HG03442 (cell line): ENCODE measurements at regions not wholly inside any gene's neighbourhood (a gene's known extent, or its start where the extent isn't known, plus 50 kb on each side); places are given as distances from the start of the nearest gene placed in this dataset.

Experiments
- ATAC-seq: cut with Tn5 transposase; IDR thresholded peaks from one replicate; pipeline ENCODE4 v1.9.1; 2021; ENCODE audit warnings: mild to moderate bottlenecking, moderate library complexity; ENCODE audit not compliant: unreplicated experiment

- ATAC-seq = no peak
These were observed 635.6 kb downstream of the TRAM1L1 start for GRCh38 chr4:116449764-116450163.

GRCh38 chr4:116444117-116444516 is 641.3 kb downstream of the TRAM1L1 start:
- ATAC-seq = no peak

DNA sequence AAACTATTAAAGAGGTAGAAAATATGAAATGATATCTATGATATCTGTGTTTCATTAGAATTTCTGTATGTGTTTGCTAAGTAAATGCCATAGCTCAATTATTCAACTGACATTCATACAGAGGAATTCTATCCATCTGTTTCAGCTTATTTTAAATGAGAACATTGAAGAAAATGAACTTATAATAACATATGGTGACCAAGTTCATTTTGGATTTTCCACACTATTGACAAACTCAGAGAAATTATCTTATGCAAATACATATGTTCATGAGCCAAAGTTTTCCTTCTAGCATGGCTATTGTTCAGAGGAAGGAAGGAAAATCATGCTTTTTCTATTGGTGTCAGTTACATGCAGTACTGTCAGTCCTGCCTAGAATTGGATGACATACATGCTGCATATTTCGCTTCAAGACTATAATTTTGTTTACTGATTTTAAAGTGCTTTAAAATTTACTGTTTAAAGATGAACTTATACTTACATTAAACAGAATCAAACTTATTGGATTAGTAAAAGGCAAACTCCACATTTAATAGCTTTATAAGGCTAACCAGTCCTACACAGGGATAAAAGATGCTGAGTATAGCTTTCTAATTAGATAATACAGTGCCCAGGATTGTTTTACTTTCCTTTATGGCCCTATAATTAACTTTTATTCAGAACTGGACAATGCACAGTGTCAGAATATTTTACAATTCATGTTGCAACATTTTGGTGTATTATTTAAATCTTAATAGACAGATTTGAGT is 646.2 kb downstream of the TRAM1L1 start:
- ATAC-seq = no peak

DNA sequence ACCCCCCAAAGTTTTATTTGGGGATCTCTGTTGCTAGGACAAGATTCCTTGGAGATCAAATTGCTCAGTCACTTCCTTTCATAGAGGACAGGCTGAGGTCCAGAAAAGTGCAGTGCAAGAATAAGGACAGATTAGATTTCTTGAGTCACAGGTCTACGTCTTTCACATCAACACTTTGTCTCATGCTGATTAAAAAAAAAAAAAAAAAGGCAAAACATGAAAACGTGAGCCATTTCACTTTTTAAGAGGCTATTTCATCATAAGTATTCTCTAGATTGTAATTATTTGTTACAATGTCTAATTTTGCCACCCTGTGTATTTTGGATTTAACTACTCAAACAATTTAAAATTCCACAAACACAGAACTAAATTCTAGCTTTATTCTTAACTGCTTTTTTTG is 647.0 kb downstream of the TRAM1L1 start:
- ATAC-seq = no peak

DNA sequence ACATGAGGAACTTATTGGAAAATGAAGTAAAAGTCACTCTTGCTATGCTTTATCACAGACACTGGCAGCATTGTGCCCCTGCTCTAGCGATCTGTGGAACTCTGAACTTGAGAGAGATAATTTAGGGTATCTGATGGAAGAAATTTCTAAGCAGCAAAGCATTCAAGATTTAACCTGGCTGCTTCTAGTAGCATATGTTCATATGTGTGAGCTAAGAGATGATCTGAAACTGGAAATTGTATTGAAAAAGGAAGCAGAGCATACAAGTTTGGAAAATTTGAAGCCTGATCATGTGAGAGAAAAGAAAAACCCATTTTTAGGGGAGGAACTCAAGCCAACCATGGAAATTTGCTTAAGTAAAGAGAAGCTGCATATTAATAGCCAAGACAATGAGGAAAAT is 657.7 kb downstream of the TRAM1L1 start:
- no peak for ATAC-seq

DNA sequence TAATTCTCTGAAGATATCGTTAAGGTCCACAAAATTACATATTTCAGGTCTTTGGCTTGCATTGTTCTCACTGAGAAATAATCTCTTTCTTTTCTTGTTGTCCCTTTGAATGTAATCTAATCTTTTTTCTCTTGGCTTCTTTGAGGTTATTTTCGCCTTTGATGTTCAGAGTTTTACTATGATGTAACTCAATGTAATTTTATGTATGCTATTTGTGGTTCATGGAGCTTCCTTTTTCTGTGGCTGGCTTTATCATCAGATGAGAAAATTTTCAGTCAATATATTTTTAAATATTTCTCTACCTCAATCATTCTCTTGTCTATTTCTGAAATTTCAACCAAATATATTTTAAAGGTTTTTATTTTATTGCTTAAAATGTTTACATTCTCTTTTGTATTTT is 672.2 kb downstream of the TRAM1L1 start:
- no peak for ATAC-seq

- no peak for ATAC-seq
These were observed 684.1 kb downstream of the TRAM1L1 start for GRCh38 chr4:116401293-116401692.

GRCh38 chr4:116400480-116400879 is 684.9 kb downstream of the TRAM1L1 start:
- ATAC-seq = no peak

DNA sequence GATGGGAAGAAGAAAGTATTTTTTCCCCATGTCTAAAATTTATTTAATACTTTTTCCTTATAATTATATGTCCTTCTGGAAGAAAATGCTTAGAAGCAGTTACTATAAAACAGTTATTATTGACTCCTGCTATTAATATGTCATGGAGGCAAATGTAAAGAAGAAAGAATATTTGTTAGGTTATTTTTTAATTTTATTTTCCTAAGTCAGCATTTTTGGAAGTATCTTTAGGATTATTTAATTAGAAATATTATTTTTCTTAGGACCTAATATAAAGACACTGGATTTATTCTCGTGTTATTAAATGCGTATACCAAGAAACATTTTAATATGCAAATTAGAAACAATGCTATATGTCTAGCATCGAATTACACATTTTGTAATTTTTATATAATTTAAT is 687.7 kb downstream of the TRAM1L1 start:
- no peak for ATAC-seq

GRCh38 chr4:116397291-116397690 is 688.1 kb downstream of the TRAM1L1 start:
- ATAC-seq = no peak

DNA sequence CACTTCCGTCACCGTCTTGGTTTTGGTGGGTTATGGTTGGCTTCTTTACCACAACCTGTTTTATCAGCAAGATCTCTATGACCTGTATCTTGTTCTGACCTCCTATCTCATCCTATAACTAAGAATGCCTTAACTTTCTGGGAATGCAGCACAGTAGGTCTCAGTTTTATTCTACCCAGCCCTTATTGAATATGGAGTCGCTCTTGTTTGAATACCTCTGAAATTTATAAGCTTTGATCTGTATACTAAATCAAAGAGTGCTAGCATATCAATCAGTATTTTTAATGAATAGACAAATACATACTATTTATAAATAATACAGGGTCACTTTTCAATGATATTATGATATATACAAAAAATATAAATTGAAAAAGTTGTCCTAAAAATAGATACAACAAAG is 690.0 kb downstream of the TRAM1L1 start:
- ATAC-seq = no peak

DNA sequence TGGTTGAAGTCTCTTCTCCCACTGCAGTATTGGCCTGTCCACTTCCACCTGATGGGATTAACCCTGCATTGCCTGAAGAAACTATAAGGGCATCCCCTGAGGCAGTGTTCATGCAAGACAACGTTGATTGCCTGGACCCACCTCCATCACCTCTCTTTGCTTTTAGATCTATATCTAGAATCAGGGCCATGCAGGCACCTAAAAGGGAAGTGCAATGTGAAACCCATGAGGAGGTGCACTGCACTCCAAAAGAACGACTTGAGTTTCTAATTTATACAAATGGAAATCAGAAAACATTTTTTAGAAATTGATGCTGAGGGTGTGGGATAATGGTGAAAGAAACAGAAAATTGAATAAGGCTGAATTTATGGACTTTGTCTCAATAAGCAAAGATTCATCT is 694.4 kb downstream of the TRAM1L1 start:
- ATAC-seq = no peak

DNA sequence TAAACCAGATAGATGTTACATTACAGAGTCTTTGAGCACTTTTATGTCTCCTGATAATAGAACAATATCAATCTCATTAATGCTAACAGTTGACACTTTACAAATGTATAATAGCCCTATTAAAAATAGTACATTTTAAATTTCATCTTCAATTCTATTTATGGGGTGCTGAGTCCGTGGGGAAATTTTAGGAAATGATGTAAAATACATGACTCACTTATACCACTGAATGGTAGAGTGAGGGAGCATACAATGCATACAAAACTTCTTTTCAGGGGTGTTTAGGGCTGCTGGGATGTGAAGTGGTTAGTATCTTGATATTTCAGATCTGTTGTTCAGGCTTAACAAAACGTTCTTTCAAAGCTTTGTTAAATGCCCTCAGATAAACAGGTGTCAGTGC is 696.2 kb downstream of the TRAM1L1 start:
- no peak for ATAC-seq

DNA sequence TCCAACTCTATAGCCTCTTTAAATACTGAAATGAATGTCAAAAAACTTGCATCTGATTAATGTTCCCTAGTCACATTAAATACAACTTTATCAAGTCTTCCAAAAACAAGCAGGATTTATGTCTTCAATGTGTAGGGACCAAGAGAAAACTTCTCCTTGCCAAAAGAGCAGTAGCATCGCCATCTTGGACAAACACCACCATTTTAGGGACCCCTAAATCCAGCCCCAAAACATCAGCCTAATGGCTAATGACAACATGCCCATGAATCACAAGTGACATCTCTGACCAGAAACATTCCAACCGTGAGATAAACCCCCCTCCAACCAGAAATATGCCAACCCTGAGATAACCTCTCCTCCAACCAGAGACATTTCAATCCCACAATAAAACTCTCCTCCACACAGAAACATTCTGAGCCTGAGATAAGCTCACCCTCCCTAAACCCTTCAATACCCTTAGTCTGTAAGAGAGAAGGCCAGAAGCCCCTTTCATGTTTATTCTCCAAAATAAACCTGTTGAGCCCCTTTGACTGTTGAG is 697.4 kb downstream of the TRAM1L1 start:
- no peak for ATAC-seq

GRCh38 chr4:116386856-116387255 is 698.5 kb downstream of the TRAM1L1 start:
- no peak for ATAC-seq

GRCh38 chr4:116385583-116385982 is 699.8 kb downstream of the TRAM1L1 start:
- ATAC-seq = no peak

- ATAC-seq = no peak
These were observed 710.6 kb downstream of the TRAM1L1 start for GRCh38 chr4:116374815-116375214.

DNA sequence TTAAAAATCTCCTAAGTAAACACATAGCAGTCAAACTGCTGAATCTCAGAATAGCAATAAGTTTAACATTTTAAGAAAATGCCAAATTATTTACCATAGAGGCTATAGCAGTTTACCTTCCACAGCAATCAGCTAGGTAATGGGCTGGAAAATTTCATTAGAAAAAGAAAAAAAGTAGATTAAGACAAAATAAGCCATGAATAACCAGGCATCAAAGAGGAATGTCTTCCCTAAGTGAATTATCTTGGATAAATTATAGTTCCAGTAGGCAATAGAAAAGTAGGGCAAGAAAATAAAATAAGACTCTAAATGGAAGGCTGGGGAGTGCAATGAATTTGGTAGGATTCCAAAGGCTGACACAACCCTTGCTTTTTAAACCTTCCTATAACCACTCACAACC is 722.8 kb downstream of the TRAM1L1 start:
- no peak for ATAC-seq

DNA sequence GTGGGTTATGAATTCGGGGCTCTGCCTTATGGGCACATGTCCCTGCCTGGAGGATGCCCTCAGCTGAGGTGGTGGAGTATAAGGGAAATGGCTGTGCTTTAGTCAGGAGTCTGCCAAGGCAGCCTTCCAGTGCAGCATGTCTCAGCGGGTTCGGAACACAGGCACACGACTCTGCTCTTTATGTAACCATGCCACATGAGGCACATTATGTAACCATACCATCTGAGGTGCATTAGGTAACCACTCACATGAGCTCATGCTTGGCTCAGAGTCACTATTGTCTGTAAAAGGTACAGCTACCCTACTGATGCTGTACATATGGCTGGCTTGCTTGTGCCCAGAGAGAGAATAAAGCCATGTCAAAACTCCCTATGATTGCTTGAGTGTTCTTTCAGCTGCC is 723.6 kb downstream of the TRAM1L1 start:
- no peak for ATAC-seq

- ATAC-seq = peak; percentile 99
These were observed 726.6 kb downstream of the TRAM1L1 start for GRCh38 chr4:116358633-116359222.

DNA sequence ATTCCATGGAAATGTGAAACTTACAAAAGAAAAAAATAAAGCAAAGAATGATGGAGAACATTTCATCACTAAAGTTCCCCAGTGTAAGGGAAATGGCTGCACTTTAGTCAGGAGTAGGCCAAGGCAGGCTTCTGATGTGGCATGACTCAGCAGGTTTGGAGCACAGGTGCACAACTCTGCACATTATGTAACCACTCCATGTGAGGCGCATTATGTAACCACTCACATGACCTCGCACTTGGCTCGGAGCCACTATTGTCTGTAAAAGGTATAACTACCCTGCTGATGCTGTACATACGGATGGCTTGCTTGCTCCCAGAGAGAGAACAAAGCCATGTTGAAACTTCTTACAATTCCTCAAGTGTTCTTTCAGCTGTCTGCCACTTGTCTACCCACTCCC is 727.6 kb downstream of the TRAM1L1 start:
- no peak for ATAC-seq

DNA sequence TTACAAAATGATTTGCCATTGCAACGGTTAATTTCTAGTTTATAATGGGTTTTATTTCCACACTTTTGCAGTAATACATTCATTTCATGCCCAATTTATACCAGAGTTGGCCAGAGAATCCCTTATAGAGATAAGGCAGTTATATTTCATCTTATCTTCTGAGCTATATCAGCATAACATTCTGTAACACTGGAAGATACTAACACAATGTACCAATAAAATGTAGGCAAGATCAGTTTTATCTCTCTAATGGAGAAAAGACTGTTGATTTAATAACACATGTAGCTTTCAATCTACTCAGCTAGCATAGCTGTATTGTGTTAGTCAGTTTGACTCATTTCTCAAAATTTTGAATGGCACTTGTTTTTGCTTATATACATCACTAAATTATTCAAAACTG is 738.6 kb downstream of the TRAM1L1 start:
- no peak for ATAC-seq

- no peak for ATAC-seq
These were observed 741.6 kb downstream of the TRAM1L1 start for GRCh38 chr4:116343809-116344208.
